Stimulated activated naive CD8-positive, alpha-beta T cell treated with anti-CD3 and anti-CD28 coated beads, Interleukin-15, Interleukin-2, amounts not matched to agents 100 ng/mL and 50 ng/mL, for 24 hours (primary cell): ENCODE measurements at regions not wholly inside any gene's neighbourhood (a gene's known extent, or its start where the extent isn't known, plus 50 kb on each side); places are given as distances from the start of the nearest gene placed in this dataset.

Experiments used
- H3K27ac Mint-ChIP-seq: one replicate; pipeline ENCODE4 v1.8.0; 2021; ENCODE audit warnings: mild to moderate bottlenecking, mixed read lengths
- H3K27me3 Mint-ChIP-seq: one replicate; pipeline ENCODE4 v1.8.0; 2021; ENCODE audit warnings: mixed read lengths
- H3K36me3 Mint-ChIP-seq: one replicate; pipeline ENCODE4 v1.8.0; 2021; ENCODE audit warnings: low read depth, mixed read lengths
- H3K4me1 Mint-ChIP-seq: one replicate; pipeline ENCODE4 v1.8.0; 2021; ENCODE audit warnings: low read depth, mixed read lengths
- H3K4me3 Mint-ChIP-seq: one replicate; pipeline ENCODE4 v1.8.0; 2021; ENCODE audit warnings: mild to moderate bottlenecking, mixed read lengths
- H3K9me3 Mint-ChIP-seq: one replicate; pipeline ENCODE4 v1.8.0; 2021; ENCODE audit warnings: mixed read lengths

- no peak overlapping the region for H3K4me3 Mint-ChIP-seq
- no peaks in the 10 kb centered on the region for H3K36me3 Mint-ChIP-seq
- no peaks in the 10 kb centered on the region for H3K4me1 Mint-ChIP-seq
- no peaks in the 10 kb centered on the region for H3K27me3 Mint-ChIP-seq
- peaks cover 5% of the 10 kb centered on the region for H3K9me3 Mint-ChIP-seq
- no peak overlapping the region for H3K27ac Mint-ChIP-seq
Measured at GRCh38 chr7:69504733-69505420, 93.4 kb upstream of the AUTS2 start.

GRCh38 chr7:69508736-69509135, 89.5 kb upstream of the AUTS2 start:
- Mint-ChIP-seq H3K9me3 (no peaks in the 10 kb centered on the region), H3K27ac (no peak overlapping the region), H3K4me1 (no peaks in the 10 kb centered on the region), H3K4me3 (no peak overlapping the region), H3K27me3 (no peaks in the 10 kb centered on the region), H3K36me3 (no peaks in the 10 kb centered on the region)

GRCh38 chr7:69510114-69510513, 88.2 kb upstream of the AUTS2 start:
- Mint-ChIP-seq H3K9me3 (no peaks in the 10 kb centered on the region), H3K36me3 (no peaks in the 10 kb centered on the region), H3K4me3 (no peak overlapping the region), H3K4me1 (no peaks in the 10 kb centered on the region), H3K27me3 (peaks cover 3% of the 10 kb centered on the region), H3K27ac (no peak overlapping the region)

- Mint-ChIP-seq H3K36me3 (no peaks in the 10 kb centered on the region), H3K9me3 (no peaks in the 10 kb centered on the region), H3K27me3 (peaks cover 3% of the 10 kb centered on the region), H3K4me3 (no peak overlapping the region), H3K4me1 (no peaks in the 10 kb centered on the region), H3K27ac (no peak overlapping the region)
Measured at GRCh38 chr7:69515495-69516212, 82.6 kb upstream of the AUTS2 start.

GRCh38 chr7:69516238-69516820, 81.9 kb upstream of the AUTS2 start:
- Mint-ChIP-seq H3K4me1 (no peaks in the 10 kb centered on the region), H3K27me3 (peaks cover 3% of the 10 kb centered on the region), H3K9me3 (no peaks in the 10 kb centered on the region), H3K36me3 (no peaks in the 10 kb centered on the region), H3K27ac (no peak overlapping the region), H3K4me3 (no peak overlapping the region)

GRCh38 chr7:69517985-69518704, 80.1 kb upstream of the AUTS2 start:
- no peak overlapping the region for H3K27ac Mint-ChIP-seq
- H3K36me3 Mint-ChIP-seq, result no peaks in the 10 kb centered on the region
- no peaks in the 10 kb centered on the region for H3K9me3 Mint-ChIP-seq
- peaks cover 3% of the 10 kb centered on the region for H3K27me3 Mint-ChIP-seq
- no peaks in the 10 kb centered on the region for H3K4me1 Mint-ChIP-seq
- no peak overlapping the region for H3K4me3 Mint-ChIP-seq

GRCh38 chr7:69518705-69519077, 79.6 kb upstream of the AUTS2 start:
- Mint-ChIP-seq H3K4me1 (no peaks in the 10 kb centered on the region), H3K27me3 (peaks cover 3% of the 10 kb centered on the region), H3K36me3 (no peaks in the 10 kb centered on the region), H3K27ac (no peak overlapping the region), H3K9me3 (no peaks in the 10 kb centered on the region), H3K4me3 (no peak overlapping the region)

GRCh38 chr7:69526570-69526969, 71.7 kb upstream of the AUTS2 start:
- Mint-ChIP-seq H3K27me3 (no peaks in the 10 kb centered on the region), H3K4me3 (no peak overlapping the region), H3K4me1 (no peaks in the 10 kb centered on the region), H3K36me3 (no peaks in the 10 kb centered on the region), H3K27ac (no peak overlapping the region), H3K9me3 (peaks cover 8% of the 10 kb centered on the region)

- Mint-ChIP-seq H3K27ac (no peak overlapping the region), H3K36me3 (no peaks in the 10 kb centered on the region), H3K4me1 (no peaks in the 10 kb centered on the region), H3K9me3 (peaks cover 8% of the 10 kb centered on the region), H3K4me3 (no peak overlapping the region), H3K27me3 (no peaks in the 10 kb centered on the region)
Measured at GRCh38 chr7:69527706-69528105, 70.6 kb upstream of the AUTS2 start.

- Mint-ChIP-seq H3K9me3 (no peaks in the 10 kb centered on the region), H3K36me3 (no peaks in the 10 kb centered on the region), H3K27ac (no peak overlapping the region), H3K4me1 (no peaks in the 10 kb centered on the region), H3K4me3 (no peak overlapping the region), H3K27me3 (no peaks in the 10 kb centered on the region)
Measured at GRCh38 chr7:69531050-69531449, 67.2 kb upstream of the AUTS2 start.

GRCh38 chr7:69534461-69535041, 63.7 kb upstream of the AUTS2 start:
- Mint-ChIP-seq H3K4me3 (no peak overlapping the region), H3K9me3 (no peaks in the 10 kb centered on the region), H3K27ac (no peak overlapping the region), H3K36me3 (no peaks in the 10 kb centered on the region), H3K4me1 (no peaks in the 10 kb centered on the region), H3K27me3 (no peaks in the 10 kb centered on the region)

- H3K4me3 Mint-ChIP-seq, result no peak overlapping the region
- no peaks in the 10 kb centered on the region for H3K27me3 Mint-ChIP-seq
- H3K4me1 Mint-ChIP-seq, result no peaks in the 10 kb centered on the region
- H3K36me3 Mint-ChIP-seq, result no peaks in the 10 kb centered on the region
- peaks cover 2% of the 10 kb centered on the region for H3K9me3 Mint-ChIP-seq
- no peak overlapping the region for H3K27ac Mint-ChIP-seq
Measured at GRCh38 chr7:69537691-69538090, 60.6 kb upstream of the AUTS2 start.

GRCh38 chr7:69539531-69539930, 58.7 kb upstream of the AUTS2 start:
- Mint-ChIP-seq H3K36me3 (no peaks in the 10 kb centered on the region), H3K27ac (no peak overlapping the region), H3K9me3 (peaks cover 3% of the 10 kb centered on the region), H3K4me1 (no peaks in the 10 kb centered on the region), H3K27me3 (no peaks in the 10 kb centered on the region), H3K4me3 (no peak overlapping the region)

GRCh38 chr7:69540287-69540686, 58.0 kb upstream of the AUTS2 start:
- no peak overlapping the region for H3K27ac Mint-ChIP-seq
- no peaks in the 10 kb centered on the region for H3K36me3 Mint-ChIP-seq
- H3K9me3 Mint-ChIP-seq, result peaks cover 3% of the 10 kb centered on the region
- H3K27me3 Mint-ChIP-seq, result no peaks in the 10 kb centered on the region
- no peak overlapping the region for H3K4me3 Mint-ChIP-seq
- H3K4me1 Mint-ChIP-seq, result no peaks in the 10 kb centered on the region
